HS-27A (cell line): ENCODE measurements at regions not wholly inside any gene's neighbourhood (a gene's known extent, or its start where the extent isn't known, plus 50 kb on each side); places are given as distances from the start of the nearest gene placed in this dataset.
"Not testable (repeated sequence)": the region's sequence is repeated elsewhere in the genome, so short reads cannot be mapped to it uniquely, and the experiment has no call there.

Source experiments
- DNase-seq: peaks from one replicate; pipeline ENCODE4 v3.0.0-alpha.2; 2012; ENCODE audit warnings: low read depth, missing footprints

GRCh38 chr16:29274055-29275035 lies 132.2 kb downstream of the NPIPB11 start:
- DNase-seq, result not testable (repeated sequence)

GRCh38 chr16:29273298-29274054 lies 133.0 kb downstream of the NPIPB11 start:
- DNase-seq, result not testable (repeated sequence)

DNA sequence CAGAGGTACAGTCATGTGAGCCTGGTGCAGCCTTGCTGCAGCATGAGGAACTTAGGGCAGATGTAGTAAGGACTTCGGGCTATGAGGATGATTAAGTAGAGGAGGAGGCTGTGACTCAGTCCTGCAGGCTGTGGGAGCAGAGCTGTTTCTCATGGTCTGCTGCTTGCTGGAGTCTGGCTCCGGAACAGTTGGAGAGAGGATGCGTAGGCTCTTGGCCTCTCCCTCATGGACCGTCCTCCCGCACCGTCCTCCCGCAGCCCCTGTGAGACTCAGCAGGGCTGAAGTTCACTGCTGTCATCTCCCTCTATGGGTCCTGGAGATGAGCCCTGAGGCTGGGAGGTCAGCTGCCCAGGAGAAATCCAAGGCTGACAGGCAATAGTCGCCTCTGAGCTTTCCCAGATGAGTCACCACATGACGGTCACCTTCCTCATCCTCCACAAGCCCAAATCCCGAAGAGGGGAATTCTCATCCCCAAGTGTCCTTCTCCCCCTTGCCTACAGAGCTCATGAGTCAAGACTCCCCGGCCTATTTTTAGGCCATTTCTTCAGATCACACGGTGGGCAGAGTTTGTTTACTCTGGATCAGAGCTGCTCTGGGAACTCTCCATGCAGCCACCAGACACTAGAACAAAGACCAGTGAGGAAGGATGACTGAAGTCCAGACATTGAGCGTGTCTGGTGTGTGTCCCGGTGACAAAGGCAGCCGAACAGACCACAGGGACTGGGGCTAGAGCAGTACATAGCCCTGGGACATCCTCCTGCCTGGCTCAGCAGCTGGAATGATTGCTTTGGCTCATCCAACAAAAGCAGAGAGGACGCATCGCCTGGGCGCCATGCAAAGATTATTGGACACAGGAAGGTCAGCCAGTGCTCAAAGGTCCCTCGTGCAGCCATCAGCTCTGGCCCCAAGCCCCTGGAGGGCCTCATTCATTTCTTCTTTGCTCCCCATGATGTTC lies 134.5 kb downstream of the NPIPB11 start:
- DNase-seq, result peak; percentile 54

DNA sequence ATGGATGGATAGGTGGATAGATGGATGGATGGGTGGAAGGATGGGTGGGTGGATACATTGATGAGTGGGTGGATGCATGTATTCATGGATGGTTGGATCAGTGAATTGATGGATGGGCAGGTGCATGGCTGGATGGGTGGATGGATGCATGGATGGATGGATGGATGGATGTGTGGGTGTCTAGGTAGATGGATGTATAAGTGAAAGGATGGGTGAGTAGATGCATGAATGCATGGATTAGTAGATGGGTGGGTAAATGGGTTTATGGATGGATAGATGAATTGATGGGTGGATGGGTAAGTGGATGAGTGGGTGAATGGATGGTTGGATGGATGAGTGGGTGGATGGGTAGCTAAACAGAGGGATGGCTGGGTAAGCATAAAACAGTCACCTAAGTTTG lies 135.6 kb downstream of the NPIPB11 start:
- DNase-seq, result not testable (repeated sequence)

- not testable (repeated sequence) for DNase-seq
Measured at GRCh38 chr16:29270033-29270432, 136.5 kb downstream of the NPIPB11 start.

GRCh38 chr16:29269192-29269811 lies 137.2 kb downstream of the NPIPB11 start:
- not testable (repeated sequence) for DNase-seq

GRCh38 chr16:29268785-29269191 lies 137.7 kb downstream of the NPIPB11 start:
- DNase-seq, result not testable (repeated sequence)

DNA sequence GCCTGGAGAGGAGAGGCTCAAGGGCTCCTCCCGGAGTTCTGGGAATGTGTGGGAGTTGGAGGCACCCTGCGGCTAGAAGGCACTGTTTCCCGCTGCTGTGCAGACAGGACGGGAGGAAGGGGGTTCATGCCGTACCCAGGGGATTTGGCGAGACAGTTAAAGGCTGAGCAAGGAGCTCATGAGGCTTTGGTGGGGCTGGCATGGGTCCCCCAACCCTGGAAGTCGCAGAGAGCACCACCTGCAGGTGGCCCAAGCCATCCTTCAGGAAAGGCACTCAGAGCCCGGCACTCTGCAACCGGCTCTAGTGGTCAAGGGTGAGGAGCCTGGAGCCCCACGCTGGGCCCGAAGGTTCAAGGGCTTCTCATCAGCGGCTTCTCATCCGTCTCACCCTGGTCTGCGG lies 138.2 kb downstream of the NPIPB11 start:
- DNase-seq, result not testable (repeated sequence)

GRCh38 chr16:29267891-29268290 lies 138.6 kb downstream of the NPIPB11 start:
- DNase-seq, result not testable (repeated sequence)

DNA sequence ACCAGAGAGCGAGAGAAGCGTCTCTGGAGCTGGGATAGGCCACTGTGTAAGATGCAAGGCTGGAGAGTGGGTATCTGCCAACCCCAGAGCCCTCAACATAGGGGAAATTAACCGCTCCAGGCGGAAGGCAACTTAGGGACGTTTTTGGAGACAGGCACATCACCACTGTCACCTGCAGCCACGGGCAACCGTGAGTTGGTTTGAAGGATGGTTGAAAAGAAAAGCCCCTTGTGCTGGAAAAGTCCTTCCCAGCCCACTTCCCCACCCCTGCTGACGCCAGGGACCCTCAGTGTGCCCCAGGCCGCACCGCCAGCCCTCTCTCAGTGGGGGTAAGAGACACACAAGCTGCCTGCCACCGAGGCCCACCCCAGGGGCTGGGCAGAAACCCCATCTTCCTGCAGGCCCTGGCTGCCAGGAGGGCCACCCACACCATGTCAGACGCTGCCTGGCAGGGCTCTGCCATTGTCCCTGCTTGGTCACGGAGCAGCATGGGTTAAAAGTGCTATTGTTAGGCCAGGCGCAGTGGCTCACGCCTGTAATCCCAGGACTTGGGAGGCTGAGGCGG lies 139.4 kb downstream of the NPIPB11 start:
- not testable (repeated sequence) for DNase-seq

- not testable (repeated sequence) for DNase-seq
Measured at GRCh38 chr16:29266612-29267011, 139.9 kb downstream of the NPIPB11 start.

- DNase-seq, result peak; percentile 81
Measured at GRCh38 chr16:29265255-29265853, 141.2 kb downstream of the NPIPB11 start.

- not testable (repeated sequence) for DNase-seq
Measured at GRCh38 chr16:29264080-29264837, 142.3 kb downstream of the NPIPB11 start.

GRCh38 chr16:29262725-29263124 lies 143.8 kb downstream of the NPIPB11 start:
- DNase-seq, result not testable (repeated sequence)

DNA sequence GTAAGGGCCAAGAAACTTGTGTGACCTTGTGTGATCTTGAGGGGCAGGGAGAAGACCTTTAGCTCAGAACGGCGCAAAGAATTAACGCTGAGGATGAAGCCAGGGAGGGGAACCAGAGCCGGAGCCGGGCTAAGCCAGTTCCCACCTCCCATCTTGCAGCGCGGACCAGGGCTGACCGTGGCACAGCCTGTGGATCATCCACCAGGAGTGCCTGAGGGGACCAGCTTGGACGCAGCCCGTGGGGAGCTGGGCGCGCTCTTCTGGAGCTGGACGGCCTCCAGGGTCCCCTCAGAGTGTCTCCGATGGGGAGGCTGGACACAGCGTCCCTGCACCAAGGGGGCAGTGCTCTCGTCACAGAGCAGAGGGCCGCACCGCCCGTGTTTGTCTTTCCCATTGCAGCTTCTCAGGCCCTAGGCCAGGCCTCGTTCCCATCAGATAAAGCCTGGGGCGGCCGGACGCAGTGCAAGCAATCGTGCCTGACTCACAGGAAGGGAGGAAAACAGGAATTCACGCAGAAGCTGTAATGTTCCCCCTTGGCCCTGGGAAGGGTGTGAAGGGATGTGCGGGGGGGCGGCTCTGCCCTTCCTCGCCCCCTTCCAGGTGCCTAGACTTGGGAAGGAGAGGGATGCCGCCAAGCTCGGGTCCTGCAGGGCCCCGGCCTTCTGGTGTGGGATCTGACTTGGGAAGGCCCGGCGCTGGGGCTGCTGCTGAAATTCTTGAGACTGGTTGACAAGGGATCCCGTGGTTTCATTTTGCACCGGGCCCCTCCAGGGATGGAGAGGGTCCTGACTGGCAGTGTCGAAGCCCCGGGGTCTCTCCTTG lies 144.9 kb downstream of the NPIPB11 start:
- DNase-seq, result not testable (repeated sequence)

DNA sequence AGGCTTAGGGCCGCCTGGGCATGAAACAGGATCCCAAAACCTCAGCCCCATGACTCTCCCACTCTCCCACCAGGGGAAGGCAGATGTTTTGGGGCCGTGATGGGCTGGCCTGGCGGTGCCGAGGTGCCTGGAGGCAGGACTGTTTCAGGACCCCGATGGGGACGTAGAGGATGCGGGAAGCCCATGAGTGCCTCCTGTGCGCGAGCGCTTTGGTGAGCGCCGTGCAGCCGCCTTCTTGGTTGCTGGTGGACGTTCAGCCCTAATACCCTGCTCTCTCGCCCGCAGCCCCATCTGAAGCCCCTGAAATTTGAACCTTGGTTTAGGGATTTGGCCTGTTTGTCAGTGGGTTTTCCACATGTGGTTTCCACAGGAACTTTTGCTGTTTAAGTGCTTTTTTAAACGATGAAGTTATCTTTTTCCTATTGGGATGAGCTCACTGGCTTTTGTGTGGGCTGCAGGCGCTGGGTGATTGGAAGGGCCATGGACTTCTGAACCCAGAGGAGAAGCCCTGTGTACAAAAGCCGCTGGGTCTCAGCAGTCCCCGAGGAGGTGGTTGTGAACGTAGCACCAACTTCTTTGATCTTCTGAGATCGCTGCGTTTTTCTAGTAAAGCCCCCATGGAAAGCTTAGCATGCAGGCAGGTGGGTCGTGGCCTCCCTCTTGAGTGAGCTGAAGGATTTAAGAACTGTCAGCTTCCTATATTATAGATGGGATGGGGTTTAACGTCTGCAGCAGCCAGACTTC lies 145.7 kb downstream of the NPIPB11 start:
- DNase-seq, result not testable (repeated sequence)

DNA sequence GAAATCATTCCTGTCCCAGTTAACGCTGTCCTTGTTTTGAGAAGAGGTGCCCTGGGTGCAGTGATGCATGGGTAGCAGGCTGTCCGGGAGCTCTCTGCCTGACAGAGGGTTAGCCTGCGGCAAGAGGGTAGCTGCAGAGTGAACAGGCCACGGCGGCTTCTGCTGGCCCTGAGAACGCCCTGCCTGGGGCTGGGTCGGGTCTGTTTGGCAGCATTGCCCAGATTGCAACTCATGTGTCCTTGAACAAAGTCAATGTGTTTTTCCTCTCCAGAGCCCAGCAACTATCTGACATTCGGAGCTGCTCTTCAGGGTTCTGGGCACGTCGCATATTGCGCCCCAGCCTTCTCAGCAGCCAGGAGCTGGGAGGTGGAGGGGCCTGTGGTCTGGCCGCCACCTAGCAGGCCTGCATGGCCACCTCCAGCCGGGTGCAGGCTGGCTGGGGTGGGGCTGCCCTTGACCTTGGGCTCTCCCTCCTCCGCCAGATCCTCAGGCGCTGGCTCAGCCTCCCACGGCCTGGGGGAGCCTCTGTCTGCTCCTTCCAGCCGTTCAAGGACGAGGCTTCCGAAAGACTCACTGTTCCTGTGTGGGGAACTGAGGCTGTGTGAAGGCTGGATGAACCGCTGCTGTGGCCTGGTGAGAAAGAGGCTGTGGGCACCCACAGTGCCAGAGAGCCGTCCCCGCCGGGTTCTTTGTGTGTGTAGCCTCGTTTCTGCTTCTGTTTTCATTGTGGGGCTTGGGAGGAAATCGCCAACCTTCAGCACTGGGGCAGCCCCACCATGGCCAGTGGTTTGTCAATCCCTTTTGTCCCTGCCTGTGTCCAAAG lies 146.7 kb downstream of the NPIPB11 start:
- DNase-seq, result not testable (repeated sequence)
